Peyer's patch (tissue), 4 donors: ENCODE measurements at regions not wholly inside any gene's neighbourhood (a gene's known extent, or its start where the extent isn't known, plus 50 kb on each side); places are given as distances from the start of the nearest gene placed in this dataset.

Source experiments
- POLR2A ChIP-seq, 2 donors: fragments of 450-650 bp; IDR thresholded peaks; one replicate each; pipeline ENCODE4 v1.5.1; 2017; ENCODE audit warnings: antibody characterized with exemption in 2 of 2, mild to moderate bottlenecking in 2 of 2, moderate library complexity in 2 of 2
- TF ChIP-seq, protein P1 (sequence below), 6 experiments: fragments of 450-650 bp in 4 of 6; fragments of 200-600 bp in 2 of 6; sonication (generic) in 1 of 6; IDR thresholded peaks; one replicate each; pipeline ENCODE4 v1.5.1; 2017 to 2019; ENCODE audit warnings: antibody characterized with exemption in 6 of 6, mild to moderate bottlenecking in 3 of 6, moderate library complexity in 1 of 6

DNA sequence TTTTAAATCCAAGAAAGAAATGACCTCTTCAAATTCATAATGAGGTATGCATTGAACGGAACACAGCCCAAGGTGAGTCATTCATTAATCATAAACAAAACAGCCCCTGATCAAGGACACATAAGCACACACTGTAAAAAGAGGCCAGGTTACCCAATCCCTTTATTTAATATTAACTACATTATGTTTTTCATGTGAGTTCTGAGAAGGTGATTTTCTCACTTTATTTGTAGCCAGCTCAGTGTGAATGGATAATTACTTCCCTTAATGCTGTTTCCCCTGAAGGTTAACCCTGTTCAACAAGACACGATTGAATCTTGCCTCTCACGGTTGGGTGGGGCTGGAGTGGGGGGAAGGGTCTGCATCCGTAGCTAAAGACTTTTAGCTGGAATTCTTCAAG is 257.3 kb upstream of the SALL1 start:
- TF ChIP-seq, protein P1, sequence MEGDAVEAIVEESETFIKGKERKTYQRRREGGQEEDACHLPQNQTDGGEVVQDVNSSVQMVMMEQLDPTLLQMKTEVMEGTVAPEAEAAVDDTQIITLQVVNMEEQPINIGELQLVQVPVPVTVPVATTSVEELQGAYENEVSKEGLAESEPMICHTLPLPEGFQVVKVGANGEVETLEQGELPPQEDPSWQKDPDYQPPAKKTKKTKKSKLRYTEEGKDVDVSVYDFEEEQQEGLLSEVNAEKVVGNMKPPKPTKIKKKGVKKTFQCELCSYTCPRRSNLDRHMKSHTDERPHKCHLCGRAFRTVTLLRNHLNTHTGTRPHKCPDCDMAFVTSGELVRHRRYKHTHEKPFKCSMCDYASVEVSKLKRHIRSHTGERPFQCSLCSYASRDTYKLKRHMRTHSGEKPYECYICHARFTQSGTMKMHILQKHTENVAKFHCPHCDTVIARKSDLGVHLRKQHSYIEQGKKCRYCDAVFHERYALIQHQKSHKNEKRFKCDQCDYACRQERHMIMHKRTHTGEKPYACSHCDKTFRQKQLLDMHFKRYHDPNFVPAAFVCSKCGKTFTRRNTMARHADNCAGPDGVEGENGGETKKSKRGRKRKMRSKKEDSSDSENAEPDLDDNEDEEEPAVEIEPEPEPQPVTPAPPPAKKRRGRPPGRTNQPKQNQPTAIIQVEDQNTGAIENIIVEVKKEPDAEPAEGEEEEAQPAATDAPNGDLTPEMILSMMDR (IDR thresholded peaks at IDR 0.05), result no peak
- no peak for TF ChIP-seq POLR2A (IDR thresholded peaks at IDR 0.05)
